ENCODE measurements at regions not wholly inside any gene's neighbourhood (a gene's known extent, or its start where the extent isn't known, plus 50 kb on each side); places are given as distances from the start of the nearest gene placed in this dataset.

DNA sequence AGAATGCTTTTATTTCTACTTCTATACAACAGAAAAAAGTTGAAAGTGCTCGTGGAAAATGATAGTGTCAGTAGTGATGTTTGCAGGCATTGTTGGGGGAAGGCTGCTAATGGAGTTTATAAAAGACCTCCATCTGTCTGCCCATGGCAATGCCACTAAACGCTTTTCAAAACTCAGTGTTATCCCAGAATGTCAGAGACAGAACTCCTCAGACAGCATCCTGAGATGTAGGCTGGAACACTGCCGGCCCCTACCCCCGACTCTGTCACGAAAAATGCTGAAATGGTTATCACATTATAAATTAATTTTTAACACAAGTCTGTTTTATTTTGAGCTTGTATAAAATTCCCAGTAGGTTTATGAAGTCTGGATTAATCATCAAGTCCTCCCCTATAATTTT lies 128.9 kb downstream of the HS3ST1 start:
- Mint-ChIP-seq H3K27me3 (ENCODE audit: low read depth) (no peaks in the 10 kb centered on the region), H3K36me3 (ENCODE audit: low read depth) (no peaks in the 10 kb centered on the region), H3K4me1 (ENCODE audit: low read depth) (no peaks in the 10 kb centered on the region), H3K4me3 (ENCODE audit: low read depth) (no peak overlapping the region), H3K9me3 (no peaks in the 10 kb centered on the region), H3K27ac (no peak overlapping the region)
- DNase-seq (ENCODE audit: low spot score): no peak
- intact Hi-C loops (cut with micrococcal nuclease): no loop called here

DNA sequence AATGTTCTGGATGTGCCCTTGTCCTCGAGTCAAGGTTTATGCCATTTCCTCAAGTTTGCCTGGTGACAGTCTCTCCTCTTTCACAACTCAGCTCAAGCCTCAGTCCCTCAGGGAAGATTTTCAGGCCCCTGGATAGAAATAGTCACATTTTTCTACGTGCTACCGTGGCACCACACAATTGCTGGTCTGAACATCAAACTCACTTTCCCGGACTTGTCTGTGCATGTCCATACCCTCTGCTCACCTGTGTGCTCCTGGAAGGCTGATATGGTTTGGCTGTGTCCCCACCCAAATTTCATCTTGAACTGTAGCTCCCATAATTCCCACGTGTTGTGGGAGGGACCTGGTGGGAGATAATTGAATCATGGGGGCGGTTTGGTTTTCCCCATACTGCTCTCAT lies 129.7 kb downstream of the HS3ST1 start:
- no peaks in the 10 kb centered on the region for H3K36me3 Mint-ChIP-seq (ENCODE audit: low read depth)
- H3K4me1 Mint-ChIP-seq (ENCODE audit: low read depth): no peaks in the 10 kb centered on the region
- no peak for DNase-seq (ENCODE audit: low spot score)
- intact Hi-C loops (cut with micrococcal nuclease): no loop called here
- no peak overlapping the region for H3K4me3 Mint-ChIP-seq (ENCODE audit: low read depth)
- no peaks in the 10 kb centered on the region for H3K9me3 Mint-ChIP-seq
- H3K27me3 Mint-ChIP-seq (ENCODE audit: low read depth): no peaks in the 10 kb centered on the region
- no peak overlapping the region for H3K27ac Mint-ChIP-seq

DNA sequence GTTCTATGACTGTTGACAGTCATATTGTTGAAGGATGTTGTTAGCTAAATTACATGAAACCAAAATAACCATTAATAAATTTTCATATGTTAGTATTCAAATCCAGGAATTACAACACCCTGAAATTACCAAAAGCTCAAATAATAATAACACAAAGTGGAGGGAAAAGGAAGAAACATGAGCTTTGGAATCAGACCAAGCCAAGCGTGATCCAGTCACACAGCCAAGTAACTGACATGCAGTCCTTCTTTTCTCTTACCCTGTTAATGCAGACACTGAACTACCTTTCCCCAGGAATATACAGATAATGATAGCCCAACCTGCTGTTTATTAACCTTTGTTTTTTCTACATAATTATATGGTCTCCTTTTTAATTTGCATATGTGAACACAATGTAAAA lies 130.2 kb downstream of the HS3ST1 start:
- H3K27me3 Mint-ChIP-seq (ENCODE audit: low read depth): no peaks in the 10 kb centered on the region
- no peak overlapping the region for H3K4me3 Mint-ChIP-seq (ENCODE audit: low read depth)
- H3K4me1 Mint-ChIP-seq (ENCODE audit: low read depth): no peaks in the 10 kb centered on the region
- H3K9me3 Mint-ChIP-seq: no peaks in the 10 kb centered on the region
- no peak overlapping the region for H3K27ac Mint-ChIP-seq
- no peak for DNase-seq (ENCODE audit: low spot score)
- intact Hi-C loops (cut with micrococcal nuclease): no loop called here
- no peaks in the 10 kb centered on the region for H3K36me3 Mint-ChIP-seq (ENCODE audit: low read depth)

DNA sequence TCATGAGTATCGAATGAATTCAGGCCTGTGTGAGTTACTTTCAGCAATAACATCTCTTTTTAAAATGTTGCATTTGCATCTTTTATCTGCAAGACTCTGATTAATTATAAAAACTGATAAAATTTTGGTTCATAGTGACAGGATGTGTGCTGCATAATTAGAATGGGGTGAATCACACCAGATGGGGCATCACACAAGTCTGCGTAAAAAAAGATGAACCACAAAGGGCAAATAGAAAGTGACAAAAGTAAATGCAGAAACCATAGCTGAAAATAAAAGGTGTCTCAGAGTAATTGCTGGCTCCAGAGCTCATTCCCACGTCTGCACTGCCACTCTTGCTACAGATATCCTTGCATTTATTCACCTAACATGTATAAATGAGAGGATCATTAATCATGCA lies 131.1 kb downstream of the HS3ST1 start:
- no peak for DNase-seq (ENCODE audit: low spot score)
- no peaks in the 10 kb centered on the region for H3K9me3 Mint-ChIP-seq
- H3K4me1 Mint-ChIP-seq (ENCODE audit: low read depth): no peaks in the 10 kb centered on the region
- H3K4me3 Mint-ChIP-seq (ENCODE audit: low read depth): no peak overlapping the region
- no peaks in the 10 kb centered on the region for H3K36me3 Mint-ChIP-seq (ENCODE audit: low read depth)
- intact Hi-C loops (cut with micrococcal nuclease): no loop called here
- H3K27me3 Mint-ChIP-seq (ENCODE audit: low read depth): no peaks in the 10 kb centered on the region
- no peak overlapping the region for H3K27ac Mint-ChIP-seq

DNA sequence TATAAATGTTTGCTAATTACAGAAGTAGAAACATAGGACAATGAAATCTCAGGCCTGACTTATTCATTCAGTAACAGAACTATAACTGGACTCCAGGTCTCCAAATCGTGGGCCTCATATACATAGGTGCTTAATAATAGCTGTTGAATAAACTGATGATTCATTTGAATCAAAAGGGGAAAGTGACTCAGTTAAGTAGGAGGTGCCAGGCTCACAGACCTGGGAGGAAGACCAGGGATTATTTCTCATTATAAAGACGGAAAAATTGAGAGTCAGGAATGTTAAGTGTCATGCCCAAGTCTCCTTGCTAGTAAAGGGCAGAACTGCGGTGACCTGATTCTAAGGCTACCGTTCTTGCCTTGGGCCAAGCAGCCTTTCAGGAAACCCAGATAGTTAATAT lies 131.5 kb downstream of the HS3ST1 start:
- intact Hi-C loops (cut with micrococcal nuclease): no loop called here
- H3K27me3 Mint-ChIP-seq (ENCODE audit: low read depth): no peaks in the 10 kb centered on the region
- H3K4me3 Mint-ChIP-seq (ENCODE audit: low read depth): no peak overlapping the region
- H3K4me1 Mint-ChIP-seq (ENCODE audit: low read depth): no peaks in the 10 kb centered on the region
- H3K9me3 Mint-ChIP-seq: no peaks in the 10 kb centered on the region
- no peak overlapping the region for H3K27ac Mint-ChIP-seq
- no peak for DNase-seq (ENCODE audit: low spot score)
- no peaks in the 10 kb centered on the region for H3K36me3 Mint-ChIP-seq (ENCODE audit: low read depth)

DNA sequence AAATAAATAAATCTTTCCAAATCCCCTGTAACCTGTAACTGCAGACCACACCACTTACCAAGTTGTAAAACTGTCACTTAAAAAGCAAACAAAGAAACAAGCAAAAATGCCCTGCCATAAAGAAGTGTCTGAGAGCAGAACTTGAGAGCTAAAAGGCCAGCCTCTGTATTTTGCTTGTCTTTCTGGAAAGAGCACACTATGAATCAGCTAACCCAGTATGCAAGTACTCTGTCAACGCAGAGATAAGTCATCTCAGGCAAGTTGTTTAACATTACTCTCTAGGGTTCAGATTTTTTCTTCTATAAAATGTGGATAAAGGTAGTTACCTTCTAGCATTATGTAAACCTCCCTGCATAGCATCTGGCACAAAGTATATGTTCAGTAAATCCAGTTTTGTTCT lies 134.8 kb downstream of the HS3ST1 start:
- no peaks in the 10 kb centered on the region for H3K36me3 Mint-ChIP-seq (ENCODE audit: low read depth)

DNA sequence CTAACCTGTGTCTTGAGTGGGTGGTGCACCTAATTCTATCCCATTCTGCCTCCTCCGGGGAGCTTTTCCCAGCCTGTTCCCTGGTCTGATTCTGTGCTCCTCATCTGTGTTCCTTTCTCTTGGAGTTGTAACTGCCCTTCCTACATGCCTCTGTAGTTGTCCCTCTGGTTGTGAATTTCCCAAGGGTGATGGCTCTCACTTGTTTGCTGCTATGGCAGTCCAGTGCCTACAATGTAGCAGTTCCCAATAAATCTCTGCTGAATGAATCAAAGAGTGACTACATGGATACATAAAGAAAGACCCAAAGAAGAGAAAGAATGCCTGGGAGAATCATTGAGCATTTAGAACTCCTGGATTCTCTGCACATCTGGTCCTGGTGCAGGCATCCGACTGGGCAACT lies 141.6 kb downstream of the HS3ST1 start:
- no peaks in the 10 kb centered on the region for H3K36me3 Mint-ChIP-seq (ENCODE audit: low read depth)
- intact Hi-C loops (cut with micrococcal nuclease): no loop called here
- peaks cover 4% of the 10 kb centered on the region for H3K9me3 Mint-ChIP-seq
- no peak overlapping the region for H3K27ac Mint-ChIP-seq
- H3K4me3 Mint-ChIP-seq (ENCODE audit: low read depth): no peak overlapping the region
- H3K27me3 Mint-ChIP-seq (ENCODE audit: low read depth): no peaks in the 10 kb centered on the region
- no peak for DNase-seq (ENCODE audit: low spot score)
- no peaks in the 10 kb centered on the region for H3K4me1 Mint-ChIP-seq (ENCODE audit: low read depth)

More for the DNA sequence above, 134.8 kb downstream of the HS3ST1 start:
- Mint-ChIP-seq H3K4me3 (ENCODE audit: low read depth) (no peak overlapping the region), H3K27me3 (ENCODE audit: low read depth) (no peaks in the 10 kb centered on the region), H3K9me3 (no peaks in the 10 kb centered on the region), H3K4me1 (ENCODE audit: low read depth) (no peaks in the 10 kb centered on the region), H3K27ac (no peak overlapping the region)
- intact Hi-C loops (cut with micrococcal nuclease): no loop called here
- no peak for DNase-seq (ENCODE audit: low spot score)

DNA sequence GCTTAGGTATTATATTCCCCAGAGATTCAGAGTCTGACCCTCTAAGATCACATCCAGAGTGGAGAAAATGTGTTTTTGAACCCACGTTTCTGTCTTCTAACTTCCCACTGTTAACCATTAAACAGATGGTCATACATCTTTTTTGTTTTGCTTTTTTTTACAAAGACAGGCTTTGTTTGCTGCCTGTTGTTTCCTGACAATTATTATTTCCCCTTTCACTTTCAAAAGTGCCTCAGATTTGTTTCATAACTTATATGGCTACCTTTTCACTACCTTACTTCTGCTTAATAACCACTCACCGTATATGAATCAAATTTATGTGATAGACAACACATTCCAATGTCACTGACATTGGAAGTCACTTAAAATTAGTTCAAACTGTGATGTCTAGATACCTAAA lies 142.2 kb downstream of the HS3ST1 start:
- Mint-ChIP-seq H3K4me1 (ENCODE audit: low read depth) (no peaks in the 10 kb centered on the region), H3K27ac (no peak overlapping the region), H3K27me3 (ENCODE audit: low read depth) (no peaks in the 10 kb centered on the region), H3K9me3 (peaks cover 4% of the 10 kb centered on the region), H3K4me3 (ENCODE audit: low read depth) (no peak overlapping the region), H3K36me3 (ENCODE audit: low read depth) (no peaks in the 10 kb centered on the region)
- DNase-seq (ENCODE audit: low spot score): no peak
- intact Hi-C loops (cut with micrococcal nuclease): no loop called here

DNA sequence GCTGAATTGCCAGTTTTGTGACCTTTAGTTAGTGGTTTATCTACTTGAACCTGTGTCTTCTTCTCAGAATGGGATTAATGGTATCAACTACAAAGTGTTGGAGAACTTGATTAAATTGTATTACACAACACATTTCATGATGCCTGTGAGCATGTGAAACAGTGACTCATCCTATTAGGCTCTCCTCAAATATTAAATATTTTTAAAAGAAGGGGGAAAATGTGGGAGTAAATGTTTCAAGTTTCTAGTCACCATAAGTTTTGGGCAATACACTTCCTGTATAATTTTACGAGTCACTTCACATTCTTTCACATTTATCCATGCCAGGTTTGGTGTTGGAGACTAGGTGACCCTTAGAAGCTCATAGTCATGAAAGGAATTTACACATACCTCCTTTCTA lies 147.0 kb downstream of the HS3ST1 start:
- Mint-ChIP-seq H3K27me3 (ENCODE audit: low read depth) (no peaks in the 10 kb centered on the region), H3K27ac (no peak overlapping the region), H3K4me3 (ENCODE audit: low read depth) (no peak overlapping the region), H3K4me1 (ENCODE audit: low read depth) (no peaks in the 10 kb centered on the region), H3K36me3 (ENCODE audit: low read depth) (no peaks in the 10 kb centered on the region), H3K9me3 (peaks cover 4% of the 10 kb centered on the region)
- intact Hi-C loops (cut with micrococcal nuclease): no loop called here
- DNase-seq (ENCODE audit: low spot score): no peak

DNA sequence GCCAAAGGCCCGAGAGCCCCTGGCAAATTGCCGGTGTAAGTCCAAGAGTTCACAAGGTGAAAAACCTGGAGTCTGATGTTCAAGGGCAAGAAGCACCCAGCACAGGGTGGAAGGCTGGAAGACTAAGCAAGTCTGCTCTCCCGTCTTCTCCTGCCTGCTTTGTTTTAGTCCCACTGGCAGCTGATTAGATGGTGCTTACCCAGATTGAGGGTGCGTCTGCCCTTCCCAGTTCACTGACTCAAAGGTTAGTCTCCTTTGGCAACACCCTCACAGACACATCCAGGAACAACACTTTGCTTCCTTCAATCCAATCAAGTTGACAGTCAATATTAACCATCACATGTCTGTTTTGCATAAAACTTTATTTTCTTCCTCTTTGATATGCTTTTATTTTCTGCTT lies 157.4 kb downstream of the HS3ST1 start:
- no peaks in the 10 kb centered on the region for H3K27me3 Mint-ChIP-seq (ENCODE audit: low read depth)
- H3K9me3 Mint-ChIP-seq: peaks cover 7% of the 10 kb centered on the region
- intact Hi-C loops (cut with micrococcal nuclease): no loop called here
- no peak overlapping the region for H3K27ac Mint-ChIP-seq
- H3K4me3 Mint-ChIP-seq (ENCODE audit: low read depth): no peak overlapping the region
- H3K36me3 Mint-ChIP-seq (ENCODE audit: low read depth): no peaks in the 10 kb centered on the region
- no peak for DNase-seq (ENCODE audit: low spot score)
- H3K4me1 Mint-ChIP-seq (ENCODE audit: low read depth): no peaks in the 10 kb centered on the region

DNA sequence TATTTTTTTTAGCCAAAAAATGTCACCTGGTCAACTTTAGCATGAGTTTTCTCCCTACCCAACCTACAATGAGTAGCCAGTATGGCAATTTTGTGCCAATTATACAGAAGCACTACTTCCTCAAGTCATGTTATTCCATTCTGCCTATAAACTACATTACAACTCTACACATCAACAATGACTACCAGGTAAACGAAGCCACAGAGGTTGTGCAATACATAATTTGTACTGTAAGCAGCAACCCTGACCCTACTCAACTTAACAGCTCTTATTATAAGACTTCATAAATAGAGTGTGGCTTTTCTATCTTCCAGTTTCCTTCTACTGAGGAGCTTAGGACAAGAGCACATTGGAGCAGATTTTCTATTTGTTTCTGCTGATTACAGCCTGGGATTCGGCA lies 160.5 kb downstream of the HS3ST1 start:
- H3K27ac Mint-ChIP-seq: no peak overlapping the region
- no peaks in the 10 kb centered on the region for H3K36me3 Mint-ChIP-seq (ENCODE audit: low read depth)
- peaks cover 1% of the 10 kb centered on the region for H3K27me3 Mint-ChIP-seq (ENCODE audit: low read depth)
- H3K9me3 Mint-ChIP-seq: peaks cover 7% of the 10 kb centered on the region
- intact Hi-C loops (cut with micrococcal nuclease): no loop called here
- no peak for DNase-seq (ENCODE audit: low spot score)
- no peak overlapping the region for H3K4me3 Mint-ChIP-seq (ENCODE audit: low read depth)
- no peaks in the 10 kb centered on the region for H3K4me1 Mint-ChIP-seq (ENCODE audit: low read depth)

DNA sequence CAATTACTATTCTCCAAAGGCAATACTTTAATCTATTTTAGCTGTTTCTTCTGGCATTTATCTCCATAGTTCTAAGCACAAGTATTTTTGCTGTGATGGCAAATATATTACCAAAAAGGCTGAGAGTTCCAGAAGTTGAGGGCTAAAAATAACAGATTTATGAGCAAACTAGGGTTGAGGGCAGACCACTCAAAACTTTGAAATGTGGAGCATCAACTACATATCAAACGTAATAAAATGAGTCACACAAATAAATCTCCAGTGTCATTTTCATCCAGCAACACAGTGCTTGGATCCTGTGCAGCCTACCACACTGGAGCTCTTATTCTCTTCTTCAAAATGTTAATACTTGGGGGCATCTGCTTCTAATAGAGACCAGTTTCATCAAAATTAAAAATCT lies 163.9 kb downstream of the HS3ST1 start:
- H3K9me3 Mint-ChIP-seq: peaks cover 7% of the 10 kb centered on the region
- H3K4me3 Mint-ChIP-seq (ENCODE audit: low read depth): no peak overlapping the region
- no peak overlapping the region for H3K27ac Mint-ChIP-seq
- H3K27me3 Mint-ChIP-seq (ENCODE audit: low read depth): peaks cover 1% of the 10 kb centered on the region
- DNase-seq (ENCODE audit: low spot score): no peak
- H3K4me1 Mint-ChIP-seq (ENCODE audit: low read depth): no peaks in the 10 kb centered on the region
- intact Hi-C loops (cut with micrococcal nuclease): no loop called here
- no peaks in the 10 kb centered on the region for H3K36me3 Mint-ChIP-seq (ENCODE audit: low read depth)

DNA sequence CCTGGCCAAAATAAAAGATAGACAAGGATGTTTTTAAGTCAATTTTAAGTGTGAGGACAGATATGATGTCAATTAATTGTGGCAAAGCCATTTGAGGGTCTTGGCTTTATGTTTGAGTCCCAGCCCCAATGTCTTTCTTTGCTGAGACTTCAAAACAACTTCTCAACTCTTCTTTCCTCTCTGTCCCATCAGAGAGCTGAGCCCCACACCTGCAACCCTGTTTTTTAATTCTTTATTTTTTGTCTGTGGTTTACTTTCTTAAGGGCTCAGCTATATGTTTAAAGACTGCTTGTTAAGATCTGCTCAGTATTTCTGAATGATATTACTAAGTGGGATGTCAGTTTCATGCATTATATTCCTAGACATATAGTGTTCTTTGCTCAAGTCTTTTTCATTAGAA lies 164.3 kb downstream of the HS3ST1 start:
- Mint-ChIP-seq H3K9me3 (peaks cover 7% of the 10 kb centered on the region), H3K27ac (no peak overlapping the region), H3K27me3 (ENCODE audit: low read depth) (peaks cover 1% of the 10 kb centered on the region), H3K4me3 (ENCODE audit: low read depth) (no peak overlapping the region), H3K4me1 (ENCODE audit: low read depth) (no peaks in the 10 kb centered on the region), H3K36me3 (ENCODE audit: low read depth) (no peaks in the 10 kb centered on the region)
- intact Hi-C loops (cut with micrococcal nuclease): no loop called here
- DNase-seq (ENCODE audit: low spot score): no peak

DNA sequence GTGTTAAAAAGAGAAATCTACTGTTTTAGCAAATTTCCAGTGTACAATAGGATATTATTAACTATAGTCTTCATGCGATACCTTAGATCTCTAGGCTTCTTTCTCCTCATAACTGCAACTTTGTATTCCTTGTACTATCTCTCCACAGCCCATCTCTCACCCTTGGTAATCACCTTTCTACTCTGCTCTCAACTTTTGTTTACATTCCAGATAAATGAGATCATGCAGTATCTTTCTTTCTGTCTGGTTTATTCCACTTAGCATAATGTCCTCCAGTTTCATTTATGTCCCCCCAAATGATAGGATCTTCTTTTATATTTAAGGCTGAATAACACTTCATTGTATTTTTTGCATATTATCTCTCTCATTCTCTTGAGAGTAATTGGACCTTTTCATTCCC lies 165.5 kb downstream of the HS3ST1 start:
- no peaks in the 10 kb centered on the region for H3K4me1 Mint-ChIP-seq (ENCODE audit: low read depth)
- peaks cover 1% of the 10 kb centered on the region for H3K27me3 Mint-ChIP-seq (ENCODE audit: low read depth)
- no peaks in the 10 kb centered on the region for H3K36me3 Mint-ChIP-seq (ENCODE audit: low read depth)

More for the DNA sequence above, 165.5 kb downstream of the HS3ST1 start:
- Mint-ChIP-seq H3K9me3 (peaks cover 7% of the 10 kb centered on the region), H3K4me3 (ENCODE audit: low read depth) (no peak overlapping the region), H3K27ac (no peak overlapping the region)
- intact Hi-C loops (cut with micrococcal nuclease): no loop called here
- DNase-seq (ENCODE audit: low spot score): no peak

Measured in activated T-helper 2 cell treated with anti-CD3 and anti-CD28 coated beads, Interferon-gamma antibody, Interleukin-2, Interleukin-4, amounts not matched to agents 10 μg/mL and 5 μg/mL and 100 μg/mL, durations not matched to agents 14 hours and 24 hours and 36 hours (primary cell).